ENCODE measurements at regions not wholly inside any gene's neighbourhood (a gene's known extent, or its start where the extent isn't known, plus 50 kb on each side); places are given as distances from the start of the nearest gene placed in this dataset.

GRCh38 chr4:159506801-159507517 lies 404.1 kb downstream of the RAPGEF2 start:
- TF ChIP-seq CTCF (IDR thresholded peaks at IDR 0.05) (no peak), ZFX (IDR thresholded peaks at IDR 0.05; ENCODE audit: borderline replicate concordance) (no peak)

All from 22Rv1 (cell line).